PFSK-1 (cell line): ENCODE measurements at regions not wholly inside any gene's neighbourhood (a gene's known extent, or its start where the extent isn't known, plus 50 kb on each side); places are given as distances from the start of the nearest gene placed in this dataset.

ENCODE experiments used
- FOXP2 ChIP-seq: optimal IDR thresholded peaks from 2 replicates; pipeline ENCODE3; 2011; ENCODE audit warnings: borderline replicate concordance, control low read depth, inconsistent platforms; ENCODE audit not compliant: insufficient read depth; ENCODE audit errors: extremely low read length, extremely low read depth
- POLR2AphosphoS5 ChIP-seq: IDR thresholded peaks from 2 replicates; pipeline ENCODE4 v1.6.1; 2012; ENCODE audit warnings: low read depth, mild to moderate bottlenecking, control low read depth, low read length, moderate library complexity
- SIN3A ChIP-seq: IDR thresholded peaks from 2 replicates; pipeline ENCODE4 v1.6.1; 2012; ENCODE audit warnings: mild to moderate bottlenecking, low read length, moderate library complexity, borderline replicate concordance; ENCODE audit not compliant: insufficient read depth
- TAF1 ChIP-seq: IDR thresholded peaks from 2 replicates; pipeline ENCODE4 v1.6.1; 2012; ENCODE audit warnings: low read length, control low read depth, borderline replicate concordance; ENCODE audit not compliant: insufficient read depth
- TF ChIP-seq, protein P1 (sequence below), 2 experiments: IDR thresholded peaks; 2 replicates each; pipeline versions ENCODE4 v1.6.1 to v1.8.0; 2011 to 2012; ENCODE audit warnings: low read depth in 2 of 2, low read length in 2 of 2, control low read depth in 1 of 2, inconsistent platforms in 1 of 2, mild to moderate bottlenecking in 1 of 2, moderate library complexity in 1 of 2; ENCODE audit not compliant: insufficient read depth in 1 of 2

DNA sequence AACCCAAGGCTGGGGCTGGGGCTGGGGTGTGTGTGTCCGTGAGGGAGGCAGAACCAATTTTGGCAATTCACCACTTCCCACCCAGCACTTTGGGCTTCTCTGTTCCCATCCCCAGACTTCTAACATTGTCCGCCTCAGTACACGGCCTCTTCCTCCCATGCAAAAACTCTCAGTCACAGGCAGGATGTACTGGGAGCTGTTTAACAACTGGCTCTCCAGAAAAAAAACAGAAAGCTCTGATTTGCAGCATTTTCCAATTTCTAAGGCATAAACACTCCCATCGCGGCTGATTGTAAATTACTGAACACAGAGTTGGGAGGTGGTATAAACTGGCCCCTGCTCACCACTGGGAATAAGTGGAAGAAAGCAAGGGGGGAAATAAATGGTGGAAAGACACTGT lies 73.1 kb upstream of the MAP4K3 start:
- TF ChIP-seq FOXP2: no peak
- TF ChIP-seq POLR2AphosphoS5: no peak
- TF ChIP-seq TAF1: no peak
- TF ChIP-seq, protein P1, sequence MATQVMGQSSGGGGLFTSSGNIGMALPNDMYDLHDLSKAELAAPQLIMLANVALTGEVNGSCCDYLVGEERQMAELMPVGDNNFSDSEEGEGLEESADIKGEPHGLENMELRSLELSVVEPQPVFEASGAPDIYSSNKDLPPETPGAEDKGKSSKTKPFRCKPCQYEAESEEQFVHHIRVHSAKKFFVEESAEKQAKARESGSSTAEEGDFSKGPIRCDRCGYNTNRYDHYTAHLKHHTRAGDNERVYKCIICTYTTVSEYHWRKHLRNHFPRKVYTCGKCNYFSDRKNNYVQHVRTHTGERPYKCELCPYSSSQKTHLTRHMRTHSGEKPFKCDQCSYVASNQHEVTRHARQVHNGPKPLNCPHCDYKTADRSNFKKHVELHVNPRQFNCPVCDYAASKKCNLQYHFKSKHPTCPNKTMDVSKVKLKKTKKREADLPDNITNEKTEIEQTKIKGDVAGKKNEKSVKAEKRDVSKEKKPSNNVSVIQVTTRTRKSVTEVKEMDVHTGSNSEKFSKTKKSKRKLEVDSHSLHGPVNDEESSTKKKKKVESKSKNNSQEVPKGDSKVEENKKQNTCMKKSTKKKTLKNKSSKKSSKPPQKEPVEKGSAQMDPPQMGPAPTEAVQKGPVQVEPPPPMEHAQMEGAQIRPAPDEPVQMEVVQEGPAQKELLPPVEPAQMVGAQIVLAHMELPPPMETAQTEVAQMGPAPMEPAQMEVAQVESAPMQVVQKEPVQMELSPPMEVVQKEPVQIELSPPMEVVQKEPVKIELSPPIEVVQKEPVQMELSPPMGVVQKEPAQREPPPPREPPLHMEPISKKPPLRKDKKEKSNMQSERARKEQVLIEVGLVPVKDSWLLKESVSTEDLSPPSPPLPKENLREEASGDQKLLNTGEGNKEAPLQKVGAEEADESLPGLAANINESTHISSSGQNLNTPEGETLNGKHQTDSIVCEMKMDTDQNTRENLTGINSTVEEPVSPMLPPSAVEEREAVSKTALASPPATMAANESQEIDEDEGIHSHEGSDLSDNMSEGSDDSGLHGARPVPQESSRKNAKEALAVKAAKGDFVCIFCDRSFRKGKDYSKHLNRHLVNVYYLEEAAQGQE (IDR thresholded peaks at IDR 0.05; ENCODE audit: insufficient read depth in 1 of 2, low read depth in 2 of 2, low read length in 2 of 2): no peak
- TF ChIP-seq SIN3A: no peak

DNA sequence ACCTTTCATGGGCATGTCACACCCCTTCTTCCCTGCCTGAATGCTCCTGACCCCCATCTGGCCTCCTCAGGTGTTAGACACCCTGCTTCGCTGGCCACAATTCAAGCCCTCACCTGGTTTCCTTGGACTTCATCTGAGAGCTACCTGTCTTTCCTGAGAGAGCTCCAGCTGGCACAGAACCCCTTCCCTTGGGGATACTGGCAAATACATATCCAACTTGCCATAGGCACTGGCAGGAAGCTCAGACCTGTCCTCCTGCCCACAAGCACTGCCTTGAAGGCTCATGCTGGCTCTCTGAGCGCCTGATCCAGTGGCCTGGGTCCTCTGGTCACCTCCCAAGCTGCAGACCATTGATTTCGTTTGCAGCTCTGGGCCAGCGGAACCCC lies 74.1 kb upstream of the MAP4K3 start:
- no peak for TF ChIP-seq POLR2AphosphoS5

GRCh38 chr2:39511605-39512433 lies 74.7 kb upstream of the MAP4K3 start:
- TF ChIP-seq FOXP2 (no peak), POLR2AphosphoS5 (no peak), TAF1 (no peak), SIN3A (no peak)
- TF ChIP-seq, protein P1 (IDR thresholded peaks at IDR 0.05; ENCODE audit: insufficient read depth in 1 of 2, low read depth in 2 of 2, low read length in 2 of 2): no peak

DNA sequence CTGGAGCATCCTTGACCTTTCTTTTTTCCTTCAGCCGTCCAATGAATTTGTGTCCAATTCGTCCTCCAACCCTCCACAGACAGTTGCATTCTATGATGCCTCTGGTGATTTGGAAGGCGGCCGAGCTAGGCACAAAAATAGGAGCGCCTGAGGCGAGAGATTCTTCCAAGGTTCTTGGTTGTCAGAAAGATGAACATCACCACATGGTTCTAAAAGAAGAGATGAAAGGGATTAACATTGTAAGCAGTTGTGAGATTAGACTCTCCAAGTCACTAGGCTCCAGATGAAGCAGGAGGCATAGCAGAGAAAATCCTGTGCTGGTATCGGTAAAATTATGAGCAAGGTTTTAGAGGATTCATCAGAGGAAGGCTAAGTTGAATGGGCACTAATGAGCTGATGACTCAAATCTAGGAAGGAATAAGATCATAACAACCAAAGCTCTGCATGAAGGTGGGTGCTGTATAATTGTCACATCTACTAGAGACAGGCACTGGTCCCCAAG lies 75.4 kb upstream of the MAP4K3 start:
- TF ChIP-seq, protein P1 (IDR thresholded peaks at IDR 0.05; ENCODE audit: insufficient read depth in 1 of 2, low read depth in 2 of 2, low read length in 2 of 2): no peak
- TF ChIP-seq TAF1 (no peak), FOXP2 (no peak), SIN3A (no peak), POLR2AphosphoS5 (no peak)

DNA sequence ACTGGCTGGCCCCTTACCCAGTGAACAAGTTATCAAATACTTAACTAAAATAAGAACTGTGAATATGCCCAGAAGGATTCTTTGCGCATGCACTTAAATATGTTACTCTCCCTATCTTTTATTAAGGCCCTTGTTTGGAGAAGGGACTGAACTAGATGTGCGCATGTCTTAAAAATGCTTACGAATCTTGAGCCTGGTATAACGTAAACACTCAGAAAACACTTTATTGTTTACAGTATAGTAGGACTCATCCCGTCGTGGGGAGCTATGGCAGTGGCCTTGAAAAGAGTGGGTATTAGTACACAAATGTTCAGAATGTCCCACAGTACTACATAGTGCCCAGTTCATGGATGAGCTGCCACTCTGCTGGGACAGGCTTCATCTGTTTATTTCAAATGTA lies 75.9 kb upstream of the MAP4K3 start:
- TF ChIP-seq, protein P1 (IDR thresholded peaks at IDR 0.05; ENCODE audit: insufficient read depth in 1 of 2, low read depth in 2 of 2, low read length in 2 of 2): no peak
- TF ChIP-seq POLR2AphosphoS5: no peak
